ENCODE measurements at regions not wholly inside any gene's neighbourhood (a gene's known extent, or its start where the extent isn't known, plus 50 kb on each side); places are given as distances from the start of the nearest gene placed in this dataset.

DNA sequence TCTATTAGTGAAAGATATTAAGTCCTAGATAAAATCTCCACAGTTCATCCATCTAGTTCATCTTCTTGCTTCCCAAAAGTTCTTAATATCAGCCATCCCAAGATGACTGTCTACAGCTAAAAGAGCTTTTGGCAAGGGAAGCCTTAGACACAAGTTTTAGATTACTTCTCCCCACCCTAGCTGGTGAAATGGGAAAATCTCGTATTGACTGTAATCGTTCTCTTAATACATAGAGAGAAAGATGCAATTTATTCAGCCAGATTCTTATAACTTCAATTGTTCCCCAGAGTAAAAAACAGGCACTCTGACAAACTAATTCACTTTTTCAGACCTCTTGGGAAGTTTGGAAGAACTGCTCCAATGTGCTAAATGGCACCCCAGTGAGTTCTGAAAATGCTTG, 1439.6 kb upstream of the C9orf72 start:
- TF ChIP-seq, protein P1, sequence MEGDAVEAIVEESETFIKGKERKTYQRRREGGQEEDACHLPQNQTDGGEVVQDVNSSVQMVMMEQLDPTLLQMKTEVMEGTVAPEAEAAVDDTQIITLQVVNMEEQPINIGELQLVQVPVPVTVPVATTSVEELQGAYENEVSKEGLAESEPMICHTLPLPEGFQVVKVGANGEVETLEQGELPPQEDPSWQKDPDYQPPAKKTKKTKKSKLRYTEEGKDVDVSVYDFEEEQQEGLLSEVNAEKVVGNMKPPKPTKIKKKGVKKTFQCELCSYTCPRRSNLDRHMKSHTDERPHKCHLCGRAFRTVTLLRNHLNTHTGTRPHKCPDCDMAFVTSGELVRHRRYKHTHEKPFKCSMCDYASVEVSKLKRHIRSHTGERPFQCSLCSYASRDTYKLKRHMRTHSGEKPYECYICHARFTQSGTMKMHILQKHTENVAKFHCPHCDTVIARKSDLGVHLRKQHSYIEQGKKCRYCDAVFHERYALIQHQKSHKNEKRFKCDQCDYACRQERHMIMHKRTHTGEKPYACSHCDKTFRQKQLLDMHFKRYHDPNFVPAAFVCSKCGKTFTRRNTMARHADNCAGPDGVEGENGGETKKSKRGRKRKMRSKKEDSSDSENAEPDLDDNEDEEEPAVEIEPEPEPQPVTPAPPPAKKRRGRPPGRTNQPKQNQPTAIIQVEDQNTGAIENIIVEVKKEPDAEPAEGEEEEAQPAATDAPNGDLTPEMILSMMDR (conservative IDR thresholded peaks at IDR 0.05; ENCODE audit: low read length) = no peak
- no peak for TF ChIP-seq EZH2phosphoT487 (IDR thresholded peaks at IDR 0.05; ENCODE audit: borderline replicate concordance)

All from Loucy (cell line).